MM.1S (cell line): ENCODE measurements at regions not wholly inside any gene's neighbourhood (a gene's known extent, or its start where the extent isn't known, plus 50 kb on each side); places are given as distances from the start of the nearest gene placed in this dataset.

Experiments
- CTCF ChIP-seq: fragments of 300-600 bp; sonication (generic); IDR thresholded peaks from 2 replicates; pipeline ENCODE4 v1.5.1; 2016; ENCODE audit warnings: antibody characterized with exemption, low read length, mixed read lengths
- EZH2 ChIP-seq: fragments of 300-600 bp; sonication (generic); optimal IDR thresholded peaks from 2 replicates; pipeline ENCODE3; 2017; ENCODE audit warnings: low read depth, mild to moderate bottlenecking, antibody characterized with exemption, low read length, mixed read lengths
- EZH2phosphoT487 ChIP-seq: fragments of 300-600 bp; sonication (generic); IDR thresholded peaks from 2 replicates; pipeline ENCODE4 v1.6.1; 2018; ENCODE audit warnings: antibody characterized with exemption, low read length

GRCh38 chr12:88325076-88325815 is 183.1 kb downstream of the TMTC3 start:
- TF ChIP-seq EZH2 (no peak), CTCF (no peak), EZH2phosphoT487 (no peak)
